Pancreas (tissue), 10 donors: ENCODE measurements at regions not wholly inside any gene's neighbourhood (a gene's known extent, or its start where the extent isn't known, plus 50 kb on each side); places are given as distances from the start of the nearest gene placed in this dataset.

ENCODE experiments used
- ATAC-seq, 4 donors: fragments of 200-7000 bp; cut with Tn5 transposase; one replicate each; pipeline versions ENCODE4 v1.8.0 to v1.9.1; 2020; ENCODE audit warnings: mild to moderate bottlenecking in 4 of 4, moderate library complexity in 4 of 4
- DNase-seq, 6 donors: peaks; one replicate each; pipeline ENCODE4 v3.0.0-alpha.2; 2020
- FAIRE-seq: peaks from 2 replicates; lab custom pipeline; 2012; peaks lifted over from hg19 to GRCh38; lab: Jason Lieb, UNC
- H3K27ac ChIP-seq, 4 donors: fragments of 200-600 bp; sonication (generic); 1 replicate in 3 of 4; 2 replicates in 1 of 4; pipeline versions ENCODE4 v1.5.0 to v1.8.0; 2020
- H3K27me3 ChIP-seq, 4 donors: fragments of 200-600 bp; one replicate each; pipeline ENCODE4 v1.8.0; 2021
- H3K36me3 ChIP-seq, 3 donors: fragments of 200-600 bp; sonication (generic) in 1 of 3; one replicate each; pipeline versions ENCODE4 v1.5.0 to v1.8.0; 2020 to 2021
- H3K4me1 ChIP-seq, 3 donors: fragments of 200-600 bp; one replicate each; pipeline ENCODE4 v1.8.0; 2021
- H3K4me3 ChIP-seq, 4 donors: fragments of 200-600 bp; sonication (generic) in 2 of 4; one replicate each; pipeline versions ENCODE4 v1.5.0 to v1.8.0; 2020 to 2021
- H3K9me3 ChIP-seq, 4 donors: fragments of 200-600 bp; one replicate each; pipeline ENCODE4 v1.8.0; 2021
- CTCF ChIP-seq, 4 donors: fragments of 200-600 bp; sonication (generic) in 3 of 4; IDR thresholded peaks; one replicate each; pipeline versions ENCODE4 v1.5.0 to v1.8.0; 2021; ENCODE audit warnings: antibody characterized with exemption in 4 of 4
- WGBS, 2 donors: extraction: QIAGEN DNeasy Blood & Tissue Kit; methylation state at CpG; one replicate each; pipeline ENCODE4 v1.1.7; 2013; 5-methylcytosine and 5-hydroxymethylcytosine counted together
- intact Hi-C, 3 donors: fragments of 100-400 bp; cut with DNase I; formaldehyde crosslinking; loops; one replicate each; pipeline versions ENCODE4 v1.11.1 to v1.14.2; 2022
- donor health status: healthy with polysubstance abuse.
- donor health status: DM: no; HTN: no; CAD: no; lungs with moderate emphysema.
- donor health status: DM: no; HTN: no; CAD: no.
- donor health status: control.
- donor health status: control.
- donor health status: Bipolar disorder and iron deficiency.
- donor health status: DM: yes; HTN: yes; CAD: no.
- donor health status: DM: no; HTN: no; CAD: no.
- donor health status: DM: no; HTN: no; CAD: no.
- donor health status: DM: yes; HTN: yes; CAD: no.

GRCh38 chr5:74433896-74434829, 206.4 kb downstream of the ENC1 start:
- H3K9me3 ChIP-seq: no peaks in the 10 kb centered on the region
- FAIRE-seq: no peak
- no peaks in the 10 kb centered on the region for H3K36me3 ChIP-seq
- peaks cover 8 to 13% (median 9%) of the 10 kb centered on the region in 3 donors for H3K4me1 ChIP-seq
- H3K27me3 ChIP-seq: no peaks in the 10 kb centered on the region
- 68 to 71% methylated on average over 9 of the region's 9 CpGs for WGBS, 2 donors
- H3K27ac ChIP-seq: peak overlapping the region in 2 of 4 donors; percentile 19 to 34
- H3K4me3 ChIP-seq: no peak overlapping the region
- intact Hi-C loops: no loop called here
- peak in 1 of 4 donors; percentile 37 for ATAC-seq
- no peak for TF ChIP-seq CTCF (IDR thresholded peaks at IDR 0.05)
- no peak for DNase-seq

- intact Hi-C loops: no loop called here
- Histone ChIP-seq H3K27me3 (no peaks in the 10 kb centered on the region), H3K9me3 (no peaks in the 10 kb centered on the region), H3K36me3 (no peaks in the 10 kb centered on the region), H3K27ac (peak overlapping the region in 2 of 4 donors; percentile 19 to 34), H3K4me1 (peaks cover 8 to 13% (median 9%) of the 10 kb centered on the region in 3 donors), H3K4me3 (no peak overlapping the region)
- 67 to 70% methylated on average over 7 of the region's 7 CpGs for WGBS, 2 donors
- DNase-seq: no peak
- peak in 2 of 4 donors; percentile 30 to 76 for ATAC-seq
- FAIRE-seq: no peak
- no peak for TF ChIP-seq CTCF (IDR thresholded peaks at IDR 0.05)
Observed at GRCh38 chr5:74433255-74433895, 207.2 kb downstream of the ENC1 start.

- H3K27me3 ChIP-seq: no peaks in the 10 kb centered on the region
- DNase-seq (no peak), ATAC-seq (peak in 1 of 4 donors; percentile 3), FAIRE-seq (no peak)
- H3K36me3 ChIP-seq: no peaks in the 10 kb centered on the region
- no peak overlapping the region for H3K4me3 ChIP-seq
- no peak for TF ChIP-seq CTCF (IDR thresholded peaks at IDR 0.05)
- H3K9me3 ChIP-seq: no peaks in the 10 kb centered on the region
- peaks cover 8 to 13% (median 9%) of the 10 kb centered on the region in 3 donors for H3K4me1 ChIP-seq
- 64 to 66% methylated on average over 4 of the region's 4 CpGs for WGBS, 2 donors
- peak overlapping the region in 1 of 4 donors; percentile 34 for H3K27ac ChIP-seq
- intact Hi-C loops: no loop called here
Observed at GRCh38 chr5:74432721-74433120, 207.8 kb downstream of the ENC1 start.

GRCh38 chr5:74432216-74432615, 208.3 kb downstream of the ENC1 start:
- no peak for FAIRE-seq
- peak; percentile 82 to 96 (median 93) for ATAC-seq
- TF ChIP-seq CTCF (IDR thresholded peaks at IDR 0.05): no peak
- no peak overlapping the region for H3K27ac ChIP-seq
- H3K27me3 ChIP-seq: no peaks in the 10 kb centered on the region
- WGBS, 2 donors: 7 to 16% methylated on average over 7 of the region's 7 CpGs
- intact Hi-C loops: no loop called here
- H3K4me1 ChIP-seq: peaks cover 8 to 13% (median 9%) of the 10 kb centered on the region in 3 donors
- DNase-seq: peak in 4 of 6 donors; percentile 65 to 88 (median 83)
- no peak overlapping the region for H3K4me3 ChIP-seq
- no peaks in the 10 kb centered on the region for H3K36me3 ChIP-seq
- no peaks in the 10 kb centered on the region for H3K9me3 ChIP-seq
